DMS 273 (cell line): ENCODE measurements at regions not wholly inside any gene's neighbourhood (a gene's known extent, or its start where the extent isn't known, plus 50 kb on each side); places are given as distances from the start of the nearest gene placed in this dataset.
"Not testable (repeated sequence)": the region's sequence is repeated elsewhere in the genome, so short reads cannot be mapped to it uniquely, and the experiment has no call there.

Experiments
- DNase-seq: peaks from one replicate; lab custom pipeline; 2025; ENCODE audit not compliant: unreplicated experiment; lab: John Stamatoyannopoulos, UW

- DNase-seq, result no peak
Measured at GRCh38 chr13:18995259-18995873, 186.3 kb downstream of the TUBA3C start.

- no peak for DNase-seq
Measured at GRCh38 chr13:18993884-18994660, 187.6 kb downstream of the TUBA3C start.

GRCh38 chr13:18992791-18993190, 188.8 kb downstream of the TUBA3C start:
- peak; percentile 2 for DNase-seq

- no peak for DNase-seq
Measured at GRCh38 chr13:18991060-18991459, 190.6 kb downstream of the TUBA3C start.

GRCh38 chr13:18978447-18978846, 203.2 kb downstream of the TUBA3C start:
- peak; percentile 22 for DNase-seq

GRCh38 chr13:18977857-18978256, 203.8 kb downstream of the TUBA3C start:
- no peak for DNase-seq

- DNase-seq, result no peak
Measured at GRCh38 chr13:18971576-18972219, 209.9 kb downstream of the TUBA3C start.

- DNase-seq, result no peak
Measured at GRCh38 chr13:18965347-18965855, 216.2 kb downstream of the TUBA3C start.

GRCh38 chr13:18964942-18965341, 216.7 kb downstream of the TUBA3C start:
- no peak for DNase-seq

- not testable (repeated sequence) for DNase-seq
Measured at GRCh38 chr13:18963684-18964083, 217.9 kb downstream of the TUBA3C start.

GRCh38 chr13:18962168-18962734, 219.4 kb downstream of the TUBA3C start:
- no peak for DNase-seq

- DNase-seq, result no peak
Measured at GRCh38 chr13:18961383-18962117, 220.1 kb downstream of the TUBA3C start.

GRCh38 chr13:18960637-18961227, 220.9 kb downstream of the TUBA3C start:
- DNase-seq, result no peak

- no peak for DNase-seq
Measured at GRCh38 chr13:18959996-18960395, 221.6 kb downstream of the TUBA3C start.

- no peak for DNase-seq
Measured at GRCh38 chr13:18959229-18959628, 222.4 kb downstream of the TUBA3C start.

GRCh38 chr13:18956473-18957078, 225.0 kb downstream of the TUBA3C start:
- DNase-seq, result no peak

GRCh38 chr13:18954254-18954653, 227.4 kb downstream of the TUBA3C start:
- DNase-seq, result no peak

- no peak for DNase-seq
Measured at GRCh38 chr13:18953139-18953930, 228.3 kb downstream of the TUBA3C start.
